Activated CD4-positive, CD25-positive, alpha-beta regulatory T cell treated with anti-CD3 and anti-CD28 coated beads, Interleukin-2, amount 50 U/mL, for 24 hours (primary cell): ENCODE measurements at regions not wholly inside any gene's neighbourhood (a gene's known extent, or its start where the extent isn't known, plus 50 kb on each side); places are given as distances from the start of the nearest gene placed in this dataset.
"Not testable (repeated sequence)": the region's sequence is repeated elsewhere in the genome, so short reads cannot be mapped to it uniquely, and the experiment has no call there.

Experiments
- ATAC-seq, 2 donors: fragments of 150-1000 bp; cut with Tn5 transposase; one replicate each; pipeline ENCODE4 v1.10.0; 2021; ENCODE audit warnings: mild to moderate bottlenecking in 1 of 2, moderate library complexity in 1 of 2

DNA sequence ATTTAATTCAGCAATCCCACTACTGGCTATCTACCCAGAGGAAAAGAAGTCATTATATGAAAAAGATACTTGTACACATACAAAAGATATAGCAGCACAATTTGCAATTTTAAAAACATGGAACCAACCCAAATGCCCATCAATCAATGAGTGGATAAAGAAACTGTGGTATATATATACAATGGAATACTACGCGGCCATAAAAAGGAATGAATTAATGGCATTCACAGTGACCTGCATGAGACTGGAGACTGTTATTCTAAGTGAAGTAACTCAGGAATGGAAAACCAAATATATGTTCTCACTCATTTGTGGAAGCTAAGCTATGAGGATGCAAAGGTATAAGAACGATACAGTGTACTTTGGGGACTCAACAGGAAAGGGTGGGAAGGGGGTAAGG is 102.8 kb upstream of the KCNMA1 start:
- ATAC-seq: not testable (repeated sequence)

DNA sequence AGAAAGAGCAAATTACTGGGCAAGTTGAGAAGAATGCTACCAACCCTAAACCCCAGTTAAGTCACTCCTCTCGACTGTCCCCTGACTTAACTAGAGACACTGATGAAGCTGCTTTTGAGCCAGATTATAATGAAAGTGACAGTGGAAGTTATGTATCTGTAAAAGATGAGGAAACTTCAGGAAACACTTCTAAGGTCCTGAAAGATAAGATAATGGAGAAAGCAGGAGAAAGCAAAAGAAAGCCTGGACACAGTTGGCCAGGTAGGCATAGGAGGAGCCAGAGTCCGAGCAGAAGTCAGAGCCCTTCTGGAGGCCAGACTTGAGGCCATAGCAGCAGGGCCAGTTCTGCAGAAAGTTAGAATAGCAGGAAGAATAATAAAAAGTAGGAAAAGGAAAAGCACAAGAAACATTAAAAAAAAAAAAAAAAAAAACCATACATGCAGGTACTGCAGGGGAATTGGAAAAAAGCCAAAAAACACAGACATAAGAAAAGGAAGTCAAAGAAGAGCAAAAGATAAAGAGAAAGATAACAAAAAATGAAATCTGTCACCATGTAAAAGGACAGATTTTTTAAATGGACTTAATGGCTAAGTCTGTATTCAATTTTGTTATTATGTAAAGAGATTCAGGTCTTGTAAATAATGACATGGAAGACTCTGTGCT is 101.0 kb upstream of the KCNMA1 start:
- ATAC-seq: no peak

DNA sequence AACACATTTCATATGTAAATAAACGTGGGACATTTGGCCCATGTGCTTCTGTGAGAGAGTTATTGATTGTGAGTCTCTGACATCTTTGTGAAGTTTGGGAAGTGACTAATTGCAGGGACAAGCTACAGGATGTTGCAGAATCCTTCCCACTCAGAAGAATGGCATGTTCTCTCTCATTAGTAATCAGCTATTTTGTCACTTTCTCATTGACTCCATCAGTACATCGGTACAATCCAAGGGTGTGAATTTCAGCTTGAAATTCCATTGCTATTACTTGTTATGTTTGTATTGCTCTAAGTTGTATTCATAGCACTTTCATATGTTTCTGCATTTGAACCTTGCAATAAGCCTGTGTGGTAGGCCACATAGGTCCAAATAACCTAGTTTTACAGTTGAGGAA is 100.0 kb upstream of the KCNMA1 start:
- ATAC-seq: no peak

DNA sequence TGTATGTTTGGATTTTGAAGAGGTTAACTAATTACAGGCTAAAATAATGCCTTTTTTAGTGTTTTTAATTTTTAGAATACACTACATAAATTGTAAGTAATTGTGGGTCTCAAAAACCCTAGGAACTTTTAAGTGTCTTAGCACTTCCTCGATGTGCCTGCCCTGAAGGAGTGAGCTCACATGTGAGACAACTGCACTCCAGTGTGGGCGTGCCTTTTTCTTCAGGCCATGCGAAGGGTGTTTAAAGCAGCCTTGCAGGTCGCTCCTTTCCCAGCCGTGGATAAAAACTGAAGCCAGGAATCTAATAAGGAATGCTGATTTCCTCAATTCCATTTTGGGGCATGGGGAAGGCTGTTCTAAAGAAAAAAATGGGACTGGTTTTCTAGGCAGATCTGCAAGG is 97.5 kb upstream of the KCNMA1 start:
- not testable (repeated sequence) for ATAC-seq

DNA sequence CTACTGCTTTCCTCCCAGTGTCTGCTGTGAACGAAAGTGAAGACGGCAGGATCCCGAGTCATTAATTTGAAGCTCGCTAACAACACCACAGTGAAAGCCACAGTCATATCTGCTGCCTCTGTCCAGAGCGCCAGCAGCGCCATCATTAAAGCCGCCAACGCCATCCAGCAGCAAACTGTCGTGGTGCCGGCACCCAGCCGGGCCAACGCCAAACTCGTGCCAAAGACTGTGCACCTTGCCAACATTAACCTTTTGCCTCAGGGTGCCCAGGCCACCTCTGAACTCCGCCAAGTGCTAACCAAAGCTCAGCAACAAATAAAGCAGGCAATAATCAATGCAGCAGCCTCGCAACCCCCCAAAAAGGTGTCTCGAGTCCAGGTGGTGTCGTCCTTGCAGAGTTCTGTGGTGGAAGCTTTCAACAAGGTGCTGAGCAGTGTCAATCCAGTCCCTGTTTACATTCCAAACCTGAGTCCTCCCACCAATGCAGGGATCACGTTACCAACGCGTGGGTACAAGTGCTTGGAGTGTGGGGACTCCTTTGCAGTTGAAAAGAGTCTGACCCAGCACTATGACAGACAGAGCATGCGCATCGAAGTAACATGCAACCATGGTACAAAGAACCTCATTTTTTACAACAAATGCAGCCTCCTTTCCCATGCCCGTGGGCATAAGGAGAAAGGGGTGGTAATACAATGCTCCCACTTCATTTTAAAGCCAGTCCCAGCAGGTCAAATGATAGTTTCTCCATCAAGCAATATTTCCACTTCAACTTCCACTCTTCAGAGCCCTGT is 94.8 kb upstream of the KCNMA1 start:
- no peak for ATAC-seq

DNA sequence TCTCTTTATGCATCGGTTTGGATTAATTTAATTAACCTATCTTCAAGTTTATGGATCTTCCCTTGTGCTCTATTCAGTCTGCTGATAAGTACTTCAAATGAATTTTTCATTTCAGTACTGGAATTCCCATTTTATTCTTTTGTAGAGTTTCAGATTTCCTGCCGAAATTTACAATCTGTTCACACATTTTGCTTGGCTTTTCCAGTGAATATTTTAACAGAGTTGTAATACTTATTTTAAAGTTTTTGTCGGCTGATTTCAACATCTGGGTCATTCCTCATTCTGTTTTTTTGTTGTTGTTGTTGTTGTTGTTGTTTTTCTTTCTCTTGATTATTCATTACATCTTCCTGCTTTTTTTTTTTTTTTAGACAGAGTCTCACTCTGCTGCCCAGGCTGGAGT is 89.9 kb upstream of the KCNMA1 start:
- no peak for ATAC-seq

DNA sequence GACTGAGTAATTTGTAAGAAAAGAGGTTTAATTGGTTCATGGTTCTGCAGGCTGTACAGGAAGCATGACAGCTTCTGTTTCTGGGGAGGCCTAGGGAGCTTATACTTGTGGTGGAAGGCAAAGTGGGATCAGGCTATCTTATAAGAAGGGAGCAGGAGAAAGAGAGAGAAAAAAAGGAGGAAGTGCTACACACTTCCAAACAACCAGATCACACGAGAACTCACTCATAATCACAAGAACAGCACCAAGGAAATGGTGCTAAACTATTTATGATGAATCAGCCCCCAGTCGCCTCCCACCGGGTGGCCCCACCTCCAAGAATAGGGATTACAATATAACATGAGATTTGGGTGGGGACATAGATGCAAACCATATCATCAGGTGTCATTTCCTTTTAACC is 89.1 kb upstream of the KCNMA1 start:
- no peak for ATAC-seq

- ATAC-seq: no peak
Observed at GRCh38 chr10:77726301-77726700, 88.7 kb upstream of the KCNMA1 start.

DNA sequence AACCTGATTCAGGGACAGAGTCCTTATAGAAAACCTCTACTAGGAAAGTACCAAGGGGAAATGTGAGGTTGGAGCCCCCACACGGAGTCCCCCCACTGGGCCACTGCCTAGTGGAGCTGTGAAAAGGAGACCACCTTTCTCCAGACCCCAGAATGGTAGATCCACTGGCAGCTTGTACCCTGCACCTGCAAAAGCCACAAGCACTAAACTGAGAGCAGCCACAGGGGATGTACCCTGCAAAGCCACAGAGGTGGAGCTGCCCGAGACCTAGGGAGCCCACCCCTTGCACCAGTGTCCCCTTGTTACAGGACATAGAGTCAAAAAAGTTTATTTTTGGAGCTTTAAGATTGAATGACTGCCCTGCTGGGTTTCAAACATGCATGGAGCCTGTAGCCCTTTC is 87.2 kb upstream of the KCNMA1 start:
- no peak for ATAC-seq

DNA sequence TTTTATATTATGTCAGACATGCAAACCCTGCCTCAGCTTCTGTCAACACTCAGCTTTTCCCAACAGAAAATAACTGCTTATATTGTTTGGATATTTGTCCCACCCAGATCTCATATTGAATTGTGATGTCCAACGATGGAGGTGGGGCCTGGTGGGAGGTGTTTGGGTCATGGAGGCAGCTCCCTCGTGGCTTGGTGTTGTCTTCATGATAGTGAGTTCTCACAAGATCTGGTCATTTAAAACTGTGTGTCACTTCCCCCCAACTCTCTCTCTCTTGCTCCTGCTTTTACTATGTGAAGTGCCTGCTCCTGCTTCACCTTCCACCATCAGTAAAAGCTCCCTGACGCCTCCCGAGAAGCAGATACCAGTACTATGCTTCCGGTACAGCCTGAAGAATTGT is 85.8 kb upstream of the KCNMA1 start:
- no peak for ATAC-seq

DNA sequence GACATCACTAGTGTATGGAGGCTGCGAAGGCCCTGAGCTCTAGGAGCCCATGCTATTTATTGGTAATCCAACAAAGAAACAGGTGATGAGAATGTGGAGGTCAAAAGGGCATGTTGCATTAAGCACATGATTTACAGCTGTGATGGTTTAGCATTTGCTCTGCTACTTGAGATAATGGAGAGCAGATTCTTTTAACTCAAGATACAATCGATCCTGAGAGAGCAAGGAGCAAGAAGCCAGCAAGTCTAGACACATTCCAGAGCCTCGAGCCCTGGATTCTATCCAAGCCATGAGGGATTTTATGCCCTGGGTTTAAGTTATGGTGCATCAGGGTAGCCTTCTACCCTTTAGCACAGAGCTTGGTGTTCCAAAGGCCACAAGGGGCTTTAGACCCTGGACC is 85.3 kb upstream of the KCNMA1 start:
- not testable (repeated sequence) for ATAC-seq

DNA sequence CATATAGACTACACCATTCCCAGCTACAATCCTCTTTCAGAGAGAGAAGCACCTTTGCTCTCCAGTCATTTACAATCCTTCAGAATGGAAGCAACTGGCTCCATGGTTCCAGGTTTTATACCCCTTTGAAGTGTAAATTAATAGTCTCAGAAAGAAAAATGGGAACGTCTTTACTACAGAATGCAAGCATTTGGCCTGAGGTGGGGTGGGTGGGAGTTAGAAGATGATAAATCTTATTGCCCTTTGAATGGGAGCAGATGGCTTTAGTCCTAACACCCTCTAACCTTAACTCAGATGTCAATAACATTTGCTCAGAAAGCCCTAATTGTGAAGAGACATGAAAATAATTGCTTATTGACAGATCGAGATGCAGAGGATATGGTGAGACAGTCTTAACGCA is 84.2 kb upstream of the KCNMA1 start:
- ATAC-seq: no peak

DNA sequence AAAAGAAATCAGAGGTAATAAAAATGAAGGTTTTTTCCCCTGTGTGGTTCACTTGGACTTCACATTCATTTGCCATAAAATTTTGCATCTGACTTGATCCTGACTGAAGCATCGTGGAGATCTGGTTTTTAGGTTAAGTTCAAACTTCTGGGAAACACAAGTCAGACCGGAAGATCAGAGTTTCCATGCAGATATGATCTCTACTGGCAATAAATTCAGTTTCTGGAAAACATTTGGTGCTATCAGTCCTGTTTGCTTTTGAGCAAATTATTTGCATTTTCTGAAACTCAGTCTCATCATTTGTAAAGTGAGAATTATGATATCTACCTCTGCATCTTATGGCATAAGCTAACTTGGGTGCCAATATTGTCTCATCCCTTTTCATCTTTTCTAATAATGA is 81.3 kb upstream of the KCNMA1 start:
- no peak for ATAC-seq

DNA sequence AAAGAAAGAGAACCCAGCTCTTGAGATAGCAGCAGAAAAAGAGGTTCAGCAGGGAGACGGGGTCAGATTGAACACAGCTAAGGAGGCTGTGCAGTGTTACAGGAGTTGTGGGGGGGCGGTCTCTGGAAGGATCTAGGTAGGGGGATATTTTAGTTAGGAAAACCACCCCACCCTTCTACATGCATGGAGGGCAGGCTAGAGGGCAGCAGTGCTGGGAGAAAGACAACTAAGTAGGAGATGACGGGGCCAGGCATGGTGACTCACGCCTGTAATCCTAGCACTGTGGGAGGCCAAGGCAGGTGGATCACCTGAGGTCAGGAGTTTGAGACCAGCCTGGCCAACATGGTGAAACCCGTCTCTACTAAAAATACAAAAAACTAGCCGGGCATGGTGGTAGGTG is 80.7 kb upstream of the KCNMA1 start:
- ATAC-seq: not testable (repeated sequence)

GRCh38 chr10:77717336-77717735 is 79.7 kb upstream of the KCNMA1 start:
- ATAC-seq: no peak

DNA sequence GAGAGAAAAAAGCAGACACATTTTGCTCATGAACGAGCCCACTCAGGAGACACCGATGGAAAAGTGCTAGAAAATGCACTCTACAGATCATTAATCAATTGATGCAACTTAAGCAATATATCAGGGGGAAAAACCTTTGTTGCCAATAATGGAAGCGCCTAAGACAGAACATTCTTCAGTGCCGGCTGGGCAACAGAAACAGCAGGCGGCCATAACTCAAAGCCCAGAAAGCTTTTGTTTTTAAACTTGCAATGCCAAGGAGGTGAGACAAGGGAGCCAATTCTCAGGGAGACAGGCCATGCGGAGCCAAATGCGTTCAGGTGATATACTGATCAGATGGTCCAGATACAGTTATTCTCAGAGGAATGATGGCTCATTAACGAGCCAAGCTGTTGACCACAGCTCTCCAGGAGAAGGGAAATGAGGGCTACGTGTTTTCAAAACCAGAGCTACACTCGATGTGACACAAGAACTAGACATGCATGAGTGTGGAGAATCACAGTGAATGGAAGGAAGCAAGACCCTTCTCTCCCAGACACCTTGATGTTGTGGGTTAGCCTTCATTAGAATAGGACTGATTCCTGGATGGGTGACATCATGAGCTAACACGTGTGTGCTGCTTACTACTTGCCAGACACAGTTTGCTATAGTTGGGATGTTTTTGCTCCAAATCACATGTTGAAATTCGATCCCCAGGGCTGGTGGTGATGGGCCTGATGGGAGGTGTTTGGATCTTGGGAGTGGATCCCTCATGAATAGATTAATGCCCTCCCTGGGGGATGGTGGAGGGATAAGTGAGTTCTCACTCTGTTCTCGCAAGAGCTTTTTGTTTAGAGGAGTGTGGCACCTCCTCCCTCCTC is 79.1 kb upstream of the KCNMA1 start:
- no peak for ATAC-seq

- ATAC-seq: no peak
Observed at GRCh38 chr10:77715536-77715935, 77.9 kb upstream of the KCNMA1 start.

- ATAC-seq: no peak
Observed at GRCh38 chr10:77715088-77715487, 77.5 kb upstream of the KCNMA1 start.

DNA sequence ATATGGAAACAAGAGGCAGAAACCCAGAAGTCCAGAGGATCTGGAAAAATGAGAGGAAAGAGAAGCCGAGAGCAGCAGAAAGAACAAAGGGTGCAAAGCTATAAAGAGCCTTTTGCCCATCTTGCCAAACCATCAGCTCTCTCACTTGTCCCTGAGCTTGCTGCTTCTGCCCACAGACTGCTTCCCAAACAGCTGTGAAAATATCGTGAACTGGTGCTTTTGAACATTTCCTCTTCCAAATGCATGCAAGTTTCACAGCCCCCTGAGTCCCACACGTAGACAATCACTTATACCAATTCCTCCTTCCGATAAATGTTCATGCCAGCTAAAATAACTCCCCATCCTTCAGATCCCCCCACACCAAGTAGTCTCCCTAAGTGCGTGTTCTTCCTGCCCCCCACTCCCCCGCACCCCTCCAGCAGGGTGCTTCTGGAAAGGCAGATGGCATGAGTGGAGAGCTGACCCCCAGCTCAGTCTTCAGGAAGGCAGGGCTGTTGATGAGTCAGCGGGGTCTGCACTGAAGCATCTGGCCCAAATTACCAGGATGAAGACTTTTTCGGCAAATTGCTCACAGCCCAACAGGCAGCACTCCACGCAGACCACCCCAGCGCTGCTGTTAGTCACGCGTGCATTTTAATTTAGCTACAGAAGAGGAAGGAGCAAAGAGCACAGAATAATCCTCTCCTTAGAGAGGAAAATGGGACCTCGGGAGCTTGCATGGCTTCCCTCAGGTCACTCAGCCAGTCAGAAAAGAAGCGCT is 76.1 kb upstream of the KCNMA1 start:
- ATAC-seq: no peak

DNA sequence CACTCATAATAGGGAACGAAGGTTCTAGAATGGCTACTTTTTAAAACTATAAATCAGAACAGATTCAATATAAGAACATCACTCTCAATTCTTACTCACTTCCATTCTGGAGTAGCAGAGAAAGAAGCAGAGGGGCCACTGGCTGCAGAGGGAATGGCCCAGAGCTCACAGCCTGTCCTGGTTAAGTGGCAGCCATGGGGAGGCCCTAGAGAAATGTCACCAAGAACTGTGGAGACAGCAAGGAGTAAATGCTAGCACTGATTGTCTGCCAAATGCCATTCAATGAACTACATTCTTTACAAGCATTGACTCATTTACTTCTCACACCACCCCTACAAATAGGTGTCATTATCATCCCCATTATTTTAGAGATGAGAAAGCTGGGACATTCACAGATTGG is 74.6 kb upstream of the KCNMA1 start:
- ATAC-seq: no peak

- ATAC-seq: no peak
Observed at GRCh38 chr10:77711683-77712049, 74.1 kb upstream of the KCNMA1 start.

- ATAC-seq: peak; percentile 78 to 84
Observed at GRCh38 chr10:77710759-77711682, 73.4 kb upstream of the KCNMA1 start.
